Tongue (tissue), 1 donor: ENCODE measurements at regions not wholly inside any gene's neighbourhood (a gene's known extent, or its start where the extent isn't known, plus 50 kb on each side); places are given as distances from the start of the nearest gene placed in this dataset.

ENCODE experiments used
- DNase-seq: peaks from one replicate; pipeline ENCODE4 v3.0.0-alpha.2; 2015

DNA sequence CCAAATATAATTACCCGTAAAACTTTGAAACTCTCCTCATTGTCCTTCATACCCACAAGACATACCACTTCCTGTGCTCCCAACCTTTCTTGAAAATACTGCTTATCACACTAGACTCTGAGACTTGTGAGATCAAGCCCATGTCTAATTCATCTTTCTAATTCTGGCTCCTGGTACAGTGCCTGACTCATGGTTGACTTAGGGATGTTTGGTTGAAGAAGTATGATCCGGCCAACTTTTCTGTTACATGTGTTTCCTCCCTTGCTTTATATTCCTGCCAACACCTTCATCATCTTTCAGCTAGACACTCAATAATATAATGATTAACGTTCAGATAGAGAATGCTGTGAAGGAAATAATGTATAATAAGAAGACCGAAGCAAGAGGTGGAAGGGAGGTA, 58.2 kb downstream of the MEX3B start:
- DNase-seq: no peak

DNA sequence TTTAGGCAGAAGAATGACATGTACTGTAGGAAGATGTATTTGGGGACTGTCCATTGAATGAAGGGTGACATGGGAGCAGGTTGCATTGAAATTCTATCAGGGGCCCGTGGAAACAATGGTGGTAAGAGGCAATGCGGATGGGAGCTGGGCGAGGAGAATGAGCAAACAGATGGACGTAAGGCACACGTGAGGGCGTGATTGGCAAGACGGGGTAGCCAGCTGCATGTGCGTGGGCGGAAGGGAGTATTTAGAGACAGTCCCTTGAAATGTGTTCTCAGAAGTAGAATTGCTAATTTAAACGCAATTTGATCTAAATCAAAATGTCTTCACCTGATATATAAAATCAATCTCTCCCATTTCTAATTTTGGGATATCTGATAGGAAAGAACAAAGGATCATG, 62.3 kb downstream of the MEX3B start:
- DNase-seq: no peak

DNA sequence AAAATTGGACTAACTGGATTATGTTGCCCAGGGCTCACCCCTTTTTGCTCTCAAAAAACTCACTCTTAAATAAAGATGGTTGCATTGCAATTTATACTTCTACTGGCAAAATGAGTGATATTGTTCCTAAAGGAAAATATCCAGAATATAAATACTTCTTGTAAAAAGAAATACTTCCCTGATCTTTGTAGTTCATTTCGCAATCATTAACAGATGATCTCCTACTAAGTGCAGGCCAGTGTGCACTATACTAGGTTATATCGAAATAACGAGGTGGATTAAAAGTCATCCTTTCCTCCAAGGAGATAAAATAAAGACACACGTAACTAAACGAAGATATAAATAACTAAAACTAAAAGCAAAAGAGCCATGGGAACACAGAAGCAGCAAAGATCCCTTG, 63.0 kb downstream of the MEX3B start:
- no peak for DNase-seq

DNA sequence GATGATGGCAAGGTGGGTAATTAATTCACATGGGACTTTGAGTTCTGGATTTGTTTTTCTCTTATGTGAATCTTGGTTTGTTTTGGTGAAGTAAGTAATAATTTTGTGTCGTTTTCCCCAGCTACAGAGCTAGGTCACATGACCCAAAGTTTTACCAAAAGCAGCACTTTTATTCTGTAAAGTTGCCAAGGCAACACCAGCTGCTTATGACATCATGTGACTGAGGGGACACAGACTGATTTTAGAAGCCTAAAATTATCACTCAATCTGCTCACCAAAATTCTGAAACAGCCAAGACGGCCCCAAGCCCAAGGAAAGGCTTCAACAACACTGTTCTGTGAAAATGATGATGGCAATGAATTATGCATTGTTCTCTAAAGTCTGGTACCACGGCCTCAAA, 63.9 kb downstream of the MEX3B start:
- peak; percentile 49 for DNase-seq

DNA sequence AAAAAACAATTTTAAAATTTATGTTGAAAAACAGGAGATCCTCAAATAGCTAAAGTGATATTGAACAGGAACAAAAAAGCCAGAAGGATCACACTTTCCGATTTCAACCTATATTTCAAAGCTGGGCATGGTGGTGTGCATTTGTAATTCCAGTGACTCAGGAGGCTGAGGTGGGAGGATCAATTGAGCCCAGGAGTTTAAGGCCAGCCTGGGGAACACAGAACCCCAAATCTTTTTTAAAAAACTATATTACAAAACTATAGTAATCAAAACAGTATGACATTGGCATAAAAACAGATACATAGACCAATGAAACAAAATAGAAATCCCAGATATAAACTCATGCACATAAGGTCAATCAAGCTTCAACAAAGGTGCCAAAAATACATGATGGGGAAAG, 68.4 kb downstream of the MEX3B start:
- DNase-seq: no peak

DNA sequence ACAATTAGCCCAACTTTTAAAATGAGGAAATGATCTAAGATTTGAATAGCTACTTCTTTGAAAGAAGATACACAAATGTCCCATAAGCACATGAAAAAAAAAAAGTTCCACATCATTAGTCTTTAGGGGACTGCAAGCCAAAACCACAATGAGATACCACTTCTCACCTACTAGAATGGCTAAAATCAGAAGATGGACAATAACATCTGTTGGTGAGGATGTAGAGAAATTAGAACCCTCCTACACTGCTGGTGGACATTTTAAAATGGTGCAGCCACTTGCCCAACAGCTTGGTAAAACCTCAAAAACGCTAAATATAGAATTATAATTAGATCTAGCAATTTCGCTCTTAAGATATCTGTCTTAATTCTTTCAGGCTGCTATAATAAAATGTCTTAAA, 77.1 kb downstream of the MEX3B start:
- DNase-seq: no peak

DNA sequence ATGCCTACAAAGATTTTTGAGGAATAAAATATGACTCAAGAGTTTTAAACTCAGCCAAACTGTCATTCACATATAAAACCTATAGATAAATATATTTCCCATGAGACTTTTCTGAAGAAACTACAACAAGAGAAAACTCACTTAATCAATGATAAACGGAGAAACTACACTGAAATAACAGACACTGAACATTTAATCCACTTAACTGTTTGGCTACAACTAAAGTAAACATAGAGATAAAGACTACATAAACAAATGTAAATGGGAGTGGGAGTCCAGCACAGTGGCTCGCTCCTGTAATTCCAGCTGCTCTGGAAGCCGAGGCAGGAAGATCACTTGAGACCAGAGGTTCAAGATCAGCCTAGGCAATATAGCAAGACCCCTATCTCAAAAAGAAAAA, 79.2 kb downstream of the MEX3B start:
- DNase-seq: no peak

DNA sequence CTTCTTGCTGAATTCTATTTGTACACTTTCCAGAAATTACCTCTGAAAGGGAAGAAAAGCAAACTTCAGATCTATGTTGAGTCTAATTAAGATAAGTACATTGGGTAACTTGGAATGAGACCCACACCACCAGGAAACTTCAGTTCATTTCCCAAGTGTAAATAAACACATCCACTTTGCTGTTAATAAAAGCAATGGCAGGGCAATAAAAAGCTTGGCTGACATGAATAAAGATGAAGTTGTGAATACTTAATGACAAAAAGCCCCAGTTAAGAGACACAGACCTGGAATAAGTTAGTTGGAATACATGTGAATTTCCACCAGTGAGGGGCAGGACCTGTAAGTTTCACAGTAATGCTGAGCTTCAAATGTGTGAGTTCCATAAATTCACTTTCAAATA, 83.3 kb downstream of the MEX3B start:
- DNase-seq: no peak

DNA sequence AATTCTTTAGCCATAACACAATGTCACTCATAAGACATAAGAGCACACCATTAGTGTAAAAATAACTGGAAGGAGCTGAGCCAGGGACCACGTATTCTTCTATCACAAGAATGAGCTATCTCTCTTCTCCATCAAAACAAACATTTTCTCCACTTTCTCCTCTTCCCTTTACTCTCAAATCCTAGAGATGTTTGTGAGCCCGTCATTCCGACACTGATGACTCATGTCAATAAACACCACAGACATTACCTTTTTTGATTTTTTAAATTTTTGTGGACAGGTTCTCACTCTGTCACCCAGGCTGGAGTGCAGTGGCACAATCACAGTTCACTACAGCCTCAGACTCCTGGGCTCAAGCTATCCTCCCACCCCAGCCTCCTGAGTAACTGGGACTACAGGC, 86.6 kb downstream of the MEX3B start:
- no peak for DNase-seq

DNA sequence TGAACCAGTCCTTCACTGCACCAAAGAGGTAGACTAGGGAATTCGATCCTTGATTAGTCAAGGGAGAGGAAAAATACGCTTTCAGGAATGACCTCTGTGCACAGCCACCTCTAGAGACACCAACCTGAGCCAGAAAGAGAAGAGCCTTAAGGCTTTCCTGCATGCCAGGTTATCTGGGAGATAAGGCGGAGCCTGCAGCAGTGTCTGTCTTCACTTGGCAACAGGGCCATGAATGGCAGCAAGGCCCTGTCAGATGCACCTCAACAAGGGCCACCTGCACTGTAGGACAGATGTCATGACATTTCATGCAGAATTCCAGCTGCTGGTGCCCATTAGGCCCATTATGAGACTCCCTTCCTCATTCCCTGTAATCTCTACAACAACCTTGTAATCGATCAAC, 88.1 kb downstream of the MEX3B start:
- no peak for DNase-seq

DNA sequence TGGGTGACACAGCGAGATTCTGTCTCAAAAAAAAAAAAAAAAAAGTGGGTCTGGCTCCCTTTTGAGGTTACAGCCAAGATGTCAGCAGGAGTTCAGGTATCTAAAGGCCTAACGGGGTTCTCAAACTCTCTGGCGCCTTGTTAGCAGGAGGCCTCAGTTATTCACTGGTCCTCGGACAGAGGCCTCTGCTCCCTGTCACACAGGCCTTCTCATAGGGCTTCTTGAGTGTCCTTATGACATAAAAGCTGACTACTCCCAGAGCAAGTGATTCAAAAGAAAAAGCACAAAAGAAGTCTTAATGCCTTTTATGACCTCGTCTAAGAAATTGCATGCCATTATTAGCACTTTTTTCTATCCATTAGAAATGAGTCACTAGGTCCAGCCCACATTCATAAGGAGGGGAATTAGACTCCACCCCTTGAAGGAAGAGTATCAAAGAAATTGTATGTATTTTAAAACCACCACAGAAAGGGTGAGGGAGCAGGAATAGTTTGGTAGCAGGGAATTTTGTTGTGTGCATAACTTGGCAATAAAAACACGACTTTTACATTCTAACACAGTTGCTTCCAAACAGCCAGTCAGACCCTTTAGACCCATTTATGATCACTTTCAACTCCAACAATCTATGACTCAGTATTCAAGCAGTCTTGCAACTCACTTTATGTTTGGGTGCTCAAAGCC, 90.3 kb downstream of the MEX3B start:
- DNase-seq: no peak

DNA sequence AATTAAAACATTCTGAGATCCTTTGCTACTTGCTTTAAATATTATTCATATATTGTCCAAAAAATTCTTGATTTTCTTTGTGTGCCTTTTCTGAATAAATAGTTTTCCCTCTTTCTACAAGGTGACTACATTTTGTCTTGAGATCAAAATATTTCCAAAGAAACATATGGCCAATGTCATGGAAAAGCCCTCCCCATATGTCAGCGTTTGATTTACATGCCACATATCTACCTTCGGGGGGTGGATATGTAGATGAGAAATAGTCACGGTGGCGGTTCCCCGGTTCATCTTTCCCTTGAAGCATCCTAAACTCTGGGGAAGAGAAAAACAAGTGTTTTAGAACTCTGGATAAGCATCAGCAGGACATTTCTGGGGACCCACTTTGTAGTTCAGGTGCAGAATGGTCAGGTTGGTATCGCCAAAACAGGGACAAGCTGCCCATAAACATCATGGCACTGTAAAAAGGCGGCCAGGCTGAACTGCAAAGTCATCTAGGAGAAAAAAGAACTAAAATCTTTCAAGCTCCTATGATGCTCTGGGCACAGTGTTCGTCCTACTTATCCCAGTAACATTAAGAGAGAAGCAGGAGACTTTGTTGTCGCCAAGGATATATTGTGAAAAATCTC, 91.5 kb downstream of the MEX3B start:
- no peak for DNase-seq

DNA sequence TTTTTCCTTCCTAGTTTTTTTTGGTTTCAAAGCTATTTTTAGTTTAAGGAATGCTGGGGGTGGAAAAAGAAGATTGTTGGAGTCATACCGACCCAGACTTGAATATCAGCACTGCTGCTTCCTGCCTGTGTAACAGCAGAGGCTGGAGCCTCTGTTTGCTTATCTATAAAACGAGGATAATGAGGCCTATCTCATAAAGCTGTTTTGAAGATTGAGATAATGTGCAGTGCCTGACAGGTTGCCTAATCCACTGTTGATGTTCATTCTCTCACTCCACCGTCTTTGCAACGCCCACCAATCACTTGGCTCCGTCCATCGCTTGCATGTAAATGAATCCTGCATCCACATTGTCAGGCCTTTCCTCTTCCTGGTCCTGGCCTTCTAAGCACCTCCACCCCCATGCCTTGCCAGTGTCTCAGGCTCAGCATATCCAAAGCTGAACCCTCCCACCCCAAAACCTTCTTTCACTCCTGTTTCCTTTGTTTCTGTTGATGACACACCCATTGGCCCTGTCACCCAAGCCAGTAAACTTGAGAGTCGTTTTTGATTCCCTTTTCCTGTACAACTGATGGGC, 94.9 kb downstream of the MEX3B start:
- peak; percentile 8 for DNase-seq

DNA sequence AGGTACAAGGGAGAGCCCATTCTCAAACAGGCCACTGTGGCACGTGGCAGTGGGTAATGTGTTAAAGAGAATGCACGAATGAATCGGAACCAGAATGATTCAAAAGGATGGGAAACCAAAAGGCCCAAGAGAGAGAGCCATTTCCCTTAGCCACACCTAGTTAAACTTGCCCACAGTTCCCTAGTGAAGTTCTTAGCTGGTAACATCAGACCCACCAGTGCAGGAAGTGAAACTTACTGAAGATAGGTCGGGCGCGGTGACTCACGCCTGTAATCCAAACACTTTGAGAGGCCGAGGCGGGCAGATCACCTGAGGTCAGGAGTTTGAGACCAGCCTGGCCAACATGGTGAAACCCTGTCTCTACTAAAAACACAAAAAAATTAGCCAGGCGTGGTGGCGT, 97.1 kb downstream of the MEX3B start:
- no peak for DNase-seq

DNA sequence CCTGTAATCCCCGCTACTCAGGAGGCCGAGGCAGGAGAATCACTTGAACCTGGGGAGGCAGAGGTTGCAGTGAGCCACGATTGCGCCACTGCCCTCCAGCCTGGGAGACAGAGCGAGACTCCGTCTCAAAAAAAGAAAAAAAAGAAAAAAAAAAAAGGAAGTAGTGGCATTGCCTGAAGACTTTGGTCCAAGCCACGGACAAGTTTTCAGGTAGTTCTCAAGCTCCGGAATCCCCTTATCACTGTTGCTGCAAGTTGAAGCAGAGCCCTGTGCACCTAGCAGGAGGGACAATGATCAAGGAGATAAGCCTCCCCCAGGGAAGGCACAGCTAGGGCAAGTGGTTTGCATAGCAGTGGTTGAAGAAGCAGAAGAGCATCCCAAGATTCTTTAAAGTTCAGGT, 97.6 kb downstream of the MEX3B start:
- DNase-seq: no peak

DNA sequence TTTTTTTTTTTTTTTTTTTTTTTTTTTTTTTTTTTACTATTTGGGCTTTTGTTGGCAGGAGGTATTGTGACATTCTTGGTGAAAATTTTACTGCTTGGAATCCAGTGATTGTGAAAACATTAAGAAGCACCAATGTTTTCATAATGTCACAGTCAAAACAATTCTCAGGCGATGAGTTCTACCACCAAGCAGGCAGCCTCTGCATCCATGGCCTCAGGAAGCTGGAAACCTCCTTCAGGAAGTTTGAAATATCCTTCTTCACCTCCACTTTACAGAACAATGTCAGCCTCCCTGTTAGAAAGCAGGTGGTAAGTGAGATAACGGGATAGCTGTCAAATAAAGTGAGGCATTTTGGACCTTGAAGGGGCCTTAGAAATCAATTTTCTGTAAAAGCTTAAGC, 98.3 kb downstream of the MEX3B start:
- no peak for DNase-seq

DNA sequence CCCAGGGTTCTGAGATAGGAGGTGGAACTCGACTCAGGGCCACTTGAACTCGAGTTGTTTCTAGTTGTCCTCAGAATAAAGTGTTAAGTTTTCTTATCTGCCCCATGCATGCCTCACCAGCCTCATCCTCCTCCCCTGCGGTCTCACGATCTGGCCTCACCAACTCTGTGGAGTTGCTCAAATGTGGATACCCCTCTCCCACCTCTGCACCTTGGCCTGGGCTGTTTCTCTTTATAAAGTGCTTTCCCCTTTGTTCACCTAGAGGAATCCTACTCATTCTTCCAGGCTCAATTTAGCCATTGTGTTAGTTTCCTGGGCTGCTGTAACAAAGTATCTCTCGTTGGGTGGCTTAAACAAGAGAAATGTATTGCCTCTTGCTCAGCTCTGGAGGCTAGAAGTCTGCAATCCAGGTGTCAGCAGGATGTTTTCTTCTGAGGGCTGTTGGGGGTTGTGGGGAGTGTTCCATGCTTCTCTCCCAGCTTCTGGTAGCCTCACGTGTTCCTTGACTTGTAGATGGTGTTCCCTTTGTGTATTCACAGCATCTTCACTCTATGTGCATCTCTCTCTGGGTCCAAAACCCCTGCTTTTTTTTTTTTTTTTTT, 100.7 kb downstream of the MEX3B start:
- DNase-seq: no peak

DNA sequence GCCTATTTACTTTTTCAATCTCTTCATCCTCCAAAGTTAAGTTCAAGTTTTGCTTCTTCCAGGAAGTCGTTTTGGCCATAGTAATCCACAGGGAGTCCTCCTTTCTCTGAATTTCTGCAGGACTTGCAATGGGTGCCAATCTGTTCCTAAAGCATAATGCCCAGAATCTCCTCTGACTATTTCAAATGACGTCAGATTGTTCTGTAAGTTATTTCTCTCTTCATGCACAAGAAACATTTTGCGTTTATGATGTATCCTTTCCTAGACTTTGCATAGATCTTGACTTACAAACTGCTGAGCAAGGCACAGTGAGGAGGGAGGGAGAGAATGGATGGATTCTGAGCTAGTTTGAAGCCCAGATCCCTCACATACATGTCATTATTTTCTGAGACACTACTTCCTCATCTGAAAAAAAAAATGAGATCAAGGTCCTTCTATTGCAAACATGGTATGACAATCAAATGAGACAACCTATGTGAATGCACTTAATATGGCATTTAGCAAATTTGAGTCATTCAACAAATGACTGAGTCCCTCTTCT, 103.1 kb downstream of the MEX3B start:
- DNase-seq: no peak

DNA sequence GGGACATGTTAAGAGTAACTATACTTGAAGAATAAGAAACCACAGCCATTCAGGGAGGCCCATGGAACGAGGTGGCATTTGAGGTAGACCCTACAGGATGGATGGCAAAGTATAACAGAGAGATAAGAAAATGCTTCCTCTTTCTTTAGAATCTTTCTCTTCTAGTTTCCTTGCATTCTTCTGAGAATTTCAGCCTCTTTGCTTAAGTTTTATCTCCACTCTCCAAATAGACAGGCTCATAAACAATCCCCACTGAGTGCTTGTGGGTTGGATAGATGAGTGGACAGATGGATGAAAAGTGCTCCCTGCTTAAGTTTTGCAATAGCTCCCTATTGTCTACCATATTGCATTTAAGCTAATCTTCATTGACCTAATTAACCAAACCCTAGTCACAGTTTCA, 103.7 kb downstream of the MEX3B start:
- no peak for DNase-seq

DNA sequence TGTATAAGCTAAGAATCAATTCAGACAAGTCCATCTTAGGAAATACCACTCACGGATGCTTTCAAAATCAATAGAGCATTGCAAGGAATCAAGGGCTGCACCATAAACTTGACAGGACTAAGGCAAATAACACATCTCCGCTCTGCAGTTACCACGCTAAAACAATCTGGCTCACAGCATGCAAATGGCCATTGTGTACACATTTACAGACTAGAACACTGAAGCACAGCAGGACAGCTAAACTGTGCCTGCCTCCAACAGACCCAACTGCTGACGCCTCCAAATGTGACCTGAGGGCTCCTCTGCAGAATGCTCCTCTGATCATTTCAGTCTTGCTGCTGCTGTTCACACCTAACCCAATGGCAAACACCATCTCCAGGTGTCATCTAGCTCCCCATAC, 104.3 kb downstream of the MEX3B start:
- no peak for DNase-seq

DNA sequence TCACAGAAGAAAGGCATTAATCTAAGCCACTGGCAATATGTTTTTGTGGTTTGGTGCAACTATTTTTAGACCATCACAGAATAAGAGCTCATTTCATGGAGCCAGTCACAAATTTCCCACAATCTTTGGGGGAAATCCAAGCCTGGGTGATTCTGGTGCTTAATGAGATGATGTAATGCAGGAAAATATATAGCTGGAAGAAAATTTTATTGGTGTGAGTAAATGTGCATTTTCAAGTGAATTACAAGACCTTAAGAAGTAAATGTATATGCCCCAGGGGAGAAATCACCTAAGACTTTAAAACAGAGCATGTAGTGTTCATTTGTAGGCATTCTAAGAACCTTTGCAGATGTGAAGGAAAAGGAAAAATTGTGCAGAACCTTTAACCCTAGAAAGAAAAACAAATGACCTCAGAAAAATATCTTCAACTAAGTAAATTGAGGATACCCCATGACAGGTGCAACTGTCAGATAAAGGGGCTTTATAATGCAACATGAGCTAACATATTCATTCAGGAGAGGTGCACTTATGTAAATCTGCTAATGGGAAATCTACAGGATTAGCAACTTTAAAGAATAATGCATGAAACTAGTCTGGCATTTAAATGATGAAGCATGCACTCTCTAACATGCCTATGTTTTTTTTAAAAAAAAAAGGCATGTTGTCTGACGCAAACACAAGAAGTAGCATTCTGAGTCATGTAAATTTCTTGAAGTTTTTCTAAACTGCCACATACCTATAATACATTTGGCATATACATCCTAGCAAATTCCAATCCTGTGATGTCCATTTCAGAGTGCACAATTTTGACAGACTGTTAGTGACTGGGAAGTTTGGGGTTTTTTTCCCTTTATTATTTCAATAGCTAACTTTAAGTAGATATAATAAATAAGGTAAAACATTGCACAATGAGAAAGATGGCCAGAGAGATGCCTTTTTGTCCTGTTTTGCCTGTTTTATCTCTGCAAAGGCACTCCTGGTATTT, 105.1 kb downstream of the MEX3B start:
- peak; percentile 51 for DNase-seq
